DND-41 (cell line): ENCODE measurements at regions not wholly inside any gene's neighbourhood (a gene's known extent, or its start where the extent isn't known, plus 50 kb on each side); places are given as distances from the start of the nearest gene placed in this dataset.

ENCODE experiments used
- ATAC-seq: fragments of 200-7000 bp; cut with Tn5 transposase; 3 replicates; pipeline ENCODE4 v1.9.1; 2021; ENCODE audit warnings: low read depth; ENCODE audit not compliant: insufficient read depth
- DNase-seq: peaks from one replicate; pipeline ENCODE4 v3.0.0-alpha.2; 2020
- H2AFZ ChIP-seq: 2 replicates; pipeline ENCODE4 v1.6.0; 2012; ENCODE audit warnings: low read depth, low read length
- H3K27ac ChIP-seq: 2 replicates; pipeline ENCODE4 v1.5.1; 2012; ENCODE audit warnings: low read length, inconsistent platforms
- H3K27me3 ChIP-seq: fragments of 200-600 bp; sonication (generic); 2 replicates; pipeline ENCODE4 v1.6.0; 2012; ENCODE audit warnings: low read length, mild to moderate bottlenecking, inconsistent platforms; ENCODE audit not compliant: insufficient read depth, poor library complexity
- H3K36me3 ChIP-seq: 2 replicates; pipeline ENCODE4 v1.5.1; 2012; ENCODE audit warnings: low read length, inconsistent platforms; ENCODE audit not compliant: insufficient read depth
- H3K4me1 ChIP-seq: 2 replicates; pipeline ENCODE4 v1.5.1; 2012; ENCODE audit warnings: mild to moderate bottlenecking, low read length; ENCODE audit not compliant: insufficient read depth
- H3K4me2 ChIP-seq: 2 replicates; pipeline ENCODE4 v1.6.0; 2012; ENCODE audit warnings: mild to moderate bottlenecking, moderate library complexity, low read length, inconsistent platforms; ENCODE audit not compliant: insufficient read depth
- H3K4me3 ChIP-seq, 2 experiments: fragments of 200-600 bp in 1 of 2; shearing (Covaris generic) in 1 of 2; 2 replicates each; pipeline ENCODE4 v1.5.1; 2012 to 2016; ENCODE audit warnings: inconsistent platforms in 2 of 2, low read length in 2 of 2, mild to moderate bottlenecking in 2 of 2, low read depth in 1 of 2, moderate library complexity in 1 of 2
- H3K79me2 ChIP-seq: 2 replicates; pipeline ENCODE4 v1.6.0; 2012; ENCODE audit warnings: low read length, inconsistent platforms; ENCODE audit not compliant: insufficient read depth
- H3K9ac ChIP-seq: 2 replicates; pipeline ENCODE4 v1.6.0; 2012; ENCODE audit warnings: low read depth, mild to moderate bottlenecking, inconsistent platforms, low read length, moderate library complexity
- H3K9me3 ChIP-seq: 2 replicates; pipeline ENCODE4 v1.5.1; 2012; ENCODE audit warnings: low read length, moderate library complexity, mild to moderate bottlenecking, inconsistent platforms; ENCODE audit not compliant: insufficient read depth, severe bottlenecking
- H4K20me1 ChIP-seq: 2 replicates; pipeline ENCODE4 v1.6.0; 2012; ENCODE audit warnings: low read length; ENCODE audit not compliant: insufficient read depth
- CTCF ChIP-seq: IDR thresholded peaks from 2 replicates; pipeline ENCODE4 v1.5.1; 2012; ENCODE audit warnings: borderline replicate concordance, low read length, moderate library complexity, mild to moderate bottlenecking; ENCODE audit not compliant: poor library complexity, severe bottlenecking; ENCODE audit errors: extremely low read depth
- EZH2 ChIP-seq: IDR thresholded peaks from 3 replicates; pipeline ENCODE4 v1.6.1; 2012; ENCODE audit warnings: borderline replicate concordance, low read depth, mild to moderate bottlenecking, moderate library complexity, low read length, inconsistent platforms; ENCODE audit not compliant: severe bottlenecking

GRCh38 chr10:133035952-133036351, 51.8 kb upstream of the ADGRA1 start:
- DNase-seq (no peak), ATAC-seq (no peak)
- TF ChIP-seq EZH2 (no peak), CTCF (no peak)
- H3K4me1 ChIP-seq: no peaks in the 10 kb centered on the region
- no peaks in the 10 kb centered on the region for H3K36me3 ChIP-seq
- H2AFZ ChIP-seq: no peak overlapping the region
- H3K4me2 ChIP-seq: no peak overlapping the region
- no peaks in the 10 kb centered on the region for H3K9me3 ChIP-seq
- no peak overlapping the region for H3K9ac ChIP-seq
- no peaks in the 10 kb centered on the region for H4K20me1 ChIP-seq
- no peaks in the 10 kb centered on the region for H3K79me2 ChIP-seq
- no peak overlapping the region for H3K4me3 ChIP-seq
- peaks cover 7% of the 10 kb centered on the region for H3K27me3 ChIP-seq
- H3K27ac ChIP-seq: no peak overlapping the region

- ATAC-seq: no peak
- H3K27me3 ChIP-seq: peaks cover 7% of the 10 kb centered on the region
- no peak for DNase-seq
Measured at GRCh38 chr10:133034762-133035161, 53.0 kb upstream of the ADGRA1 start.

GRCh38 chr10:133034092-133034491, 53.6 kb upstream of the ADGRA1 start:
- ATAC-seq: no peak
- TF ChIP-seq EZH2: no peak
- TF ChIP-seq CTCF: no peak
- peaks cover 7% of the 10 kb centered on the region for H3K27me3 ChIP-seq

More at GRCh38 chr10:133034762-133035161, 53.0 kb upstream of the ADGRA1 start:
- Histone ChIP-seq H3K4me2 (no peak overlapping the region), H3K79me2 (no peaks in the 10 kb centered on the region), H3K36me3 (no peaks in the 10 kb centered on the region), H3K27ac (no peak overlapping the region), H2AFZ (no peak overlapping the region), H4K20me1 (no peaks in the 10 kb centered on the region), H3K9me3 (no peaks in the 10 kb centered on the region), H3K9ac (no peak overlapping the region), H3K4me3 (no peak overlapping the region), H3K4me1 (no peaks in the 10 kb centered on the region)
- TF ChIP-seq CTCF (no peak), EZH2 (no peak)

GRCh38 chr10:133033742-133034048, 54.0 kb upstream of the ADGRA1 start:
- ATAC-seq (no peak), DNase-seq (no peak)
- Histone ChIP-seq H3K4me3 (no peak overlapping the region), H3K27me3 (peaks cover 7% of the 10 kb centered on the region), H3K4me1 (no peaks in the 10 kb centered on the region), H3K9ac (no peak overlapping the region), H3K27ac (no peak overlapping the region), H2AFZ (no peak overlapping the region), H3K9me3 (no peaks in the 10 kb centered on the region), H3K4me2 (no peak overlapping the region), H4K20me1 (no peaks in the 10 kb centered on the region), H3K79me2 (no peaks in the 10 kb centered on the region), H3K36me3 (no peaks in the 10 kb centered on the region)
- TF ChIP-seq EZH2 (no peak), CTCF (no peak)

More at GRCh38 chr10:133034092-133034491, 53.6 kb upstream of the ADGRA1 start:
- DNase-seq: no peak
- Histone ChIP-seq H3K4me3 (no peak overlapping the region), H3K36me3 (no peaks in the 10 kb centered on the region), H3K9ac (no peak overlapping the region), H3K4me1 (no peaks in the 10 kb centered on the region), H3K9me3 (no peaks in the 10 kb centered on the region), H3K79me2 (no peaks in the 10 kb centered on the region), H4K20me1 (no peaks in the 10 kb centered on the region), H3K4me2 (no peak overlapping the region), H2AFZ (no peak overlapping the region), H3K27ac (no peak overlapping the region)
